H9 (cell line): ENCODE measurements at regions not wholly inside any gene's neighbourhood (a gene's known extent, or its start where the extent isn't known, plus 50 kb on each side); places are given as distances from the start of the nearest gene placed in this dataset.

Experiments
- DNase-seq: peaks from one replicate; pipeline ENCODE4 v3.0.0-alpha.2; 2017
- H2AFZ ChIP-seq: one replicate; pipeline ENCODE4 v1.6.1; 2013; ENCODE audit warnings: mild to moderate bottlenecking, low read length, control low read depth, moderate library complexity
- H2AK5ac ChIP-seq: 2 replicates; pipeline ENCODE4 v1.6.1; 2013; ENCODE audit warnings: low read length, control low read depth, mixed read lengths; ENCODE audit not compliant: insufficient read length
- H2BK120ac ChIP-seq: one replicate; pipeline ENCODE4 v1.6.1; 2013; ENCODE audit warnings: low read depth, mild to moderate bottlenecking, low read length, control low read depth, inconsistent platforms; ENCODE audit not compliant: poor library complexity, severe bottlenecking
- H2BK12ac ChIP-seq: 2 replicates; pipeline ENCODE4 v1.6.1; 2013; ENCODE audit warnings: low read length, control low read depth, mixed read lengths, low read depth; ENCODE audit not compliant: insufficient read length
- H2BK15ac ChIP-seq: 2 replicates; pipeline ENCODE4 v1.6.1; 2013; ENCODE audit warnings: low read depth, low read length, control low read depth
- H2BK20ac ChIP-seq: one replicate; pipeline ENCODE4 v1.6.1; 2013; ENCODE audit warnings: low read depth, mild to moderate bottlenecking, low read length, control low read depth, inconsistent platforms; ENCODE audit not compliant: poor library complexity, severe bottlenecking
- H2BK5ac ChIP-seq: 2 replicates; pipeline ENCODE4 v1.6.1; 2013; ENCODE audit warnings: low read length, control low read depth, mixed read lengths; ENCODE audit not compliant: insufficient read length
- H3K14ac ChIP-seq: 2 replicates; pipeline ENCODE4 v1.6.1; 2013; ENCODE audit warnings: low read length, control low read depth; ENCODE audit not compliant: insufficient read depth
- H3K18ac ChIP-seq: 2 replicates; pipeline ENCODE4 v1.6.1; 2013; ENCODE audit warnings: low read depth, mild to moderate bottlenecking, mixed read lengths, low read length, control low read depth; ENCODE audit not compliant: insufficient read length
- H3K23ac ChIP-seq: 2 replicates; pipeline ENCODE4 v1.6.1; 2013; ENCODE audit warnings: low read length, control low read depth, mixed read lengths, low read depth; ENCODE audit not compliant: insufficient read length
- H3K23me2 ChIP-seq: 2 replicates; pipeline ENCODE4 v1.6.1; 2013; ENCODE audit warnings: low read depth, mild to moderate bottlenecking, mixed read lengths, low read length, control low read depth; ENCODE audit not compliant: insufficient read length, poor library complexity, severe bottlenecking
- H3K27ac ChIP-seq: 2 replicates; pipeline ENCODE4 v1.5.1; 2013; ENCODE audit warnings: low read length, control low read depth, mixed read lengths, low read depth; ENCODE audit not compliant: insufficient read length
- H3K27me3 ChIP-seq: 2 replicates; pipeline ENCODE4 v1.6.1; 2013; ENCODE audit warnings: low read length, control low read depth, inconsistent platforms; ENCODE audit not compliant: insufficient read depth
- H3K4ac ChIP-seq: 2 replicates; pipeline ENCODE4 v1.6.1; 2013; ENCODE audit warnings: low read depth, mild to moderate bottlenecking, control low read depth, inconsistent platforms, low read length, moderate library complexity
- H3K4me1 ChIP-seq: 2 replicates; pipeline ENCODE4 v1.6.1; 2013; ENCODE audit warnings: low read length, control low read depth, inconsistent platforms; ENCODE audit not compliant: insufficient read depth
- H3K4me2 ChIP-seq: 2 replicates; pipeline ENCODE4 v1.6.1; 2013; ENCODE audit warnings: low read length, control low read depth, mixed read lengths; ENCODE audit not compliant: insufficient read length, insufficient read depth
- H3K56ac ChIP-seq: 2 replicates; pipeline ENCODE4 v1.6.1; 2013; ENCODE audit warnings: low read depth, mild to moderate bottlenecking, mixed read lengths, low read length, control low read depth; ENCODE audit not compliant: insufficient read length
- H3K79me1 ChIP-seq: 2 replicates; pipeline ENCODE4 v1.6.1; 2013; ENCODE audit warnings: low read depth, mild to moderate bottlenecking, moderate library complexity, low read length, control low read depth, inconsistent platforms; ENCODE audit not compliant: insufficient read depth, poor library complexity, severe bottlenecking
- H3K79me2 ChIP-seq: 2 replicates; pipeline ENCODE4 v1.6.1; 2013; ENCODE audit warnings: low read length, control low read depth, inconsistent platforms; ENCODE audit not compliant: insufficient read depth
- H3K9ac ChIP-seq: 2 replicates; pipeline ENCODE4 v1.6.1; 2013; ENCODE audit warnings: low read length, control low read depth, mixed read lengths; ENCODE audit not compliant: insufficient read length; ENCODE audit errors: extremely low read depth
- H3K9me3 ChIP-seq: one replicate; pipeline ENCODE4 v1.6.1; 2013; ENCODE audit warnings: low read depth, low read length, inconsistent platforms; ENCODE audit not compliant: control insufficient read depth
- H3T11ph ChIP-seq: one replicate; pipeline ENCODE4 v1.6.1; 2013; ENCODE audit warnings: mild to moderate bottlenecking, low read length, control low read depth, inconsistent platforms
- H4K20me1 ChIP-seq: one replicate; pipeline ENCODE4 v1.6.1; 2013; ENCODE audit not compliant: control insufficient read depth, insufficient read length, insufficient read depth
- H4K5ac ChIP-seq: 2 replicates; pipeline ENCODE4 v1.6.1; 2013; ENCODE audit warnings: low read depth, mild to moderate bottlenecking, mixed read lengths, low read length, control low read depth; ENCODE audit not compliant: insufficient read length
- H4K8ac ChIP-seq: replicated peaks from 2 replicates; pipeline ENCODE4 v1.6.1; 2013; ENCODE audit warnings: low read length, control low read depth, mixed read lengths, low read depth; ENCODE audit not compliant: insufficient read length
- H4K91ac ChIP-seq: 2 replicates; pipeline ENCODE4 v1.6.1; 2013; ENCODE audit warnings: low read depth, mild to moderate bottlenecking, moderate library complexity, mixed read lengths, low read length, control low read depth; ENCODE audit not compliant: insufficient read length
- H3K27ac Mint-ChIP-seq, 3 experiments: 2 replicates in 2 of 3; 3 replicates in 1 of 3; pipeline ENCODE4 v1.8.0; 2020 to 2021; ENCODE audit warnings: mixed read lengths in 3 of 3, mild to moderate bottlenecking in 1 of 3, moderate library complexity in 1 of 3
- H3K27me3 Mint-ChIP-seq: 2 replicates; pipeline ENCODE4 v1.8.0; 2021; ENCODE audit warnings: low read depth, mild to moderate bottlenecking, moderate library complexity, mixed read lengths
- H3K36me3 Mint-ChIP-seq, 3 experiments: 2 replicates in 2 of 3; 3 replicates in 1 of 3; pipeline ENCODE4 v1.8.0; 2020 to 2021; ENCODE audit warnings: low read depth in 3 of 3, mixed read lengths in 3 of 3; ENCODE audit not compliant: insufficient read depth in 1 of 3
- H3K4me1 Mint-ChIP-seq, 2 experiments: 2 replicates each; pipeline ENCODE4 v1.8.0; 2020; ENCODE audit warnings: mixed read lengths in 2 of 2
- H3K4me3 Mint-ChIP-seq, 2 experiments: 2 replicates in 1 of 2; 3 replicates in 1 of 2; pipeline ENCODE4 v1.8.0; 2020 to 2021; ENCODE audit warnings: mild to moderate bottlenecking in 2 of 2, mixed read lengths in 2 of 2, moderate library complexity in 1 of 2
- H3K9me3 Mint-ChIP-seq, 2 experiments: 2 replicates in 1 of 2; 3 replicates in 1 of 2; pipeline ENCODE4 v1.8.0; 2020; ENCODE audit warnings: mild to moderate bottlenecking in 2 of 2, mixed read lengths in 2 of 2, moderate library complexity in 1 of 2
- CTCF ChIP-seq: fragments of 200-600 bp; sonication (generic); conservative IDR thresholded peaks from 3 replicates; pipeline ENCODE4 v1.8.0; 2021; ENCODE audit warnings: antibody characterized with exemption, mild to moderate bottlenecking
- WGBS: extraction: QIAGEN DNeasy Blood & Tissue Kit; methylation state at CpG from one replicate; pipeline ENCODE4 v1.1.7; 2013; ENCODE audit warnings: missing lambda C conversion rate, low lambda C conversion rate, mixed read lengths; ENCODE audit not compliant: insufficient read length; ENCODE audit errors: extremely low coverage; 5-methylcytosine and 5-hydroxymethylcytosine counted together

GRCh38 chr16:51034481-51035109 is 116.5 kb downstream of the SALL1 start:
- Mint-ChIP-seq H3K4me3 (no peak overlapping the region), H3K4me1 (peaks cover 25 to 28% of the 10 kb centered on the region in 2 experiments), H3K9me3 (no peaks in the 10 kb centered on the region), H3K36me3 (no peaks in the 10 kb centered on the region), H3K27me3 (peaks cover 4% of the 10 kb centered on the region), H3K27ac (no peak overlapping the region)
- Histone ChIP-seq H3K4ac (no peak overlapping the region), H2AK5ac (no peak overlapping the region), H4K91ac (no peak overlapping the region), H3K23me2 (no peaks in the 10 kb centered on the region), H3K23ac (no peak overlapping the region), H3K27me3 (no peaks in the 10 kb centered on the region), H3K56ac (no peak overlapping the region), H3T11ph (no peak overlapping the region), H2AFZ (no peak overlapping the region), H3K79me1 (no peaks in the 10 kb centered on the region), H4K5ac (no peak overlapping the region), H2BK20ac (no peak overlapping the region), H4K20me1 (no peaks in the 10 kb centered on the region), H3K18ac (no peak overlapping the region), H3K9ac (no peak overlapping the region), H3K4me2 (no peak overlapping the region), H3K14ac (no peak overlapping the region), H3K9me3 (no peaks in the 10 kb centered on the region), H4K8ac (no peak overlapping the region), H2BK5ac (no peak overlapping the region), H3K4me1 (peaks cover 9% of the 10 kb centered on the region; the same call in 1 of the 2 replicates), H2BK120ac (no peak overlapping the region), H3K27ac (no peak overlapping the region), H2BK12ac (no peak overlapping the region), H3K79me2 (no peaks in the 10 kb centered on the region), H2BK15ac (no peak overlapping the region)
- no CpG with 5 or more reads among the region's 6 CpGs for WGBS
- TF ChIP-seq CTCF: no peak
- DNase-seq: no peak
